ENCODE measurements at regions not wholly inside any gene's neighbourhood (a gene's known extent, or its start where the extent isn't known, plus 50 kb on each side); places are given as distances from the start of the nearest gene placed in this dataset.

GRCh38 chr10:36647540-36647939, 477.9 kb upstream of the ANKRD30A start:
- TF ChIP-seq FOXM1 (IDR thresholded peaks at IDR 0.05; ENCODE audit: borderline replicate concordance, low read depth) (no peak), CEBPB (IDR thresholded peaks at IDR 0.05) (no peak), EP300 (IDR thresholded peaks at IDR 0.05; ENCODE audit: borderline replicate concordance) (no peak), EGR1 (IDR thresholded peaks at IDR 0.05) (no peak), TAF1 (IDR thresholded peaks at IDR 0.05; ENCODE audit: low read depth) (no peak), RAD21 (IDR thresholded peaks at IDR 0.05; ENCODE audit: low read depth) (no peak), YY1 (IDR thresholded peaks at IDR 0.05; ENCODE audit: low read depth) (no peak), CREB1 (IDR thresholded peaks at IDR 0.05; ENCODE audit: low read depth) (no peak), TEAD4 (IDR thresholded peaks at IDR 0.05) (no peak)
- TF ChIP-seq, protein P1, sequence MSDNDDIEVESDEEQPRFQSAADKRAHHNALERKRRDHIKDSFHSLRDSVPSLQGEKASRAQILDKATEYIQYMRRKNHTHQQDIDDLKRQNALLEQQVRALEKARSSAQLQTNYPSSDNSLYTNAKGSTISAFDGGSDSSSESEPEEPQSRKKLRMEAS (IDR thresholded peaks at IDR 0.05) = no peak
- TF ChIP-seq, protein P2, sequence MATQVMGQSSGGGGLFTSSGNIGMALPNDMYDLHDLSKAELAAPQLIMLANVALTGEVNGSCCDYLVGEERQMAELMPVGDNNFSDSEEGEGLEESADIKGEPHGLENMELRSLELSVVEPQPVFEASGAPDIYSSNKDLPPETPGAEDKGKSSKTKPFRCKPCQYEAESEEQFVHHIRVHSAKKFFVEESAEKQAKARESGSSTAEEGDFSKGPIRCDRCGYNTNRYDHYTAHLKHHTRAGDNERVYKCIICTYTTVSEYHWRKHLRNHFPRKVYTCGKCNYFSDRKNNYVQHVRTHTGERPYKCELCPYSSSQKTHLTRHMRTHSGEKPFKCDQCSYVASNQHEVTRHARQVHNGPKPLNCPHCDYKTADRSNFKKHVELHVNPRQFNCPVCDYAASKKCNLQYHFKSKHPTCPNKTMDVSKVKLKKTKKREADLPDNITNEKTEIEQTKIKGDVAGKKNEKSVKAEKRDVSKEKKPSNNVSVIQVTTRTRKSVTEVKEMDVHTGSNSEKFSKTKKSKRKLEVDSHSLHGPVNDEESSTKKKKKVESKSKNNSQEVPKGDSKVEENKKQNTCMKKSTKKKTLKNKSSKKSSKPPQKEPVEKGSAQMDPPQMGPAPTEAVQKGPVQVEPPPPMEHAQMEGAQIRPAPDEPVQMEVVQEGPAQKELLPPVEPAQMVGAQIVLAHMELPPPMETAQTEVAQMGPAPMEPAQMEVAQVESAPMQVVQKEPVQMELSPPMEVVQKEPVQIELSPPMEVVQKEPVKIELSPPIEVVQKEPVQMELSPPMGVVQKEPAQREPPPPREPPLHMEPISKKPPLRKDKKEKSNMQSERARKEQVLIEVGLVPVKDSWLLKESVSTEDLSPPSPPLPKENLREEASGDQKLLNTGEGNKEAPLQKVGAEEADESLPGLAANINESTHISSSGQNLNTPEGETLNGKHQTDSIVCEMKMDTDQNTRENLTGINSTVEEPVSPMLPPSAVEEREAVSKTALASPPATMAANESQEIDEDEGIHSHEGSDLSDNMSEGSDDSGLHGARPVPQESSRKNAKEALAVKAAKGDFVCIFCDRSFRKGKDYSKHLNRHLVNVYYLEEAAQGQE (IDR thresholded peaks at IDR 0.05; ENCODE audit: low read depth) = no peak
